H1 (cell line): ENCODE measurements at regions not wholly inside any gene's neighbourhood (a gene's known extent, or its start where the extent isn't known, plus 50 kb on each side); places are given as distances from the start of the nearest gene placed in this dataset.

ENCODE experiments used
- CTCF ChIA-PET: fragments of 300-600 bp; sonication (Branson Sonifier 250); formaldehyde crosslinking; loops from one replicate; lab custom pipeline; 2021; ENCODE audit not compliant: partially characterized antibody; lab: Charles Lee
- POLR2A ChIA-PET: fragments of 300-600 bp; sonication (Branson Sonifier 250); formaldehyde crosslinking; loops from one replicate; lab custom pipeline; 2021; ENCODE audit warnings: inconsistent platforms; ENCODE audit not compliant: partially characterized antibody; lab: Charles Lee
- DNase-seq, 2 experiments: peaks; one replicate each; pipeline versions ENCODE4 v3.0.0 to v3.0.0-alpha.2; 2010 to 2022; ENCODE audit warnings: low spot score in 2 of 2, low read depth in 1 of 2, mixed read lengths in 1 of 2
- FAIRE-seq: peaks from 2 replicates; lab custom pipeline; 2011; peaks lifted over from hg19 to GRCh38; lab: Jason Lieb, UNC
- H2AFZ ChIP-seq: 2 replicates; pipeline ENCODE4 v1.8.1; 2012; ENCODE audit warnings: low read length, inconsistent platforms
- H2AK5ac ChIP-seq: 2 replicates; pipeline ENCODE4 v1.6.1; 2013; ENCODE audit warnings: low read depth, low read length
- H2BK120ac ChIP-seq: replicated peaks from 2 replicates; pipeline ENCODE3; 2013; ENCODE audit warnings: low read depth, low read length, inconsistent platforms
- H2BK12ac ChIP-seq: 2 replicates; pipeline ENCODE4 v1.6.1; 2013; ENCODE audit warnings: low read depth, low read length
- H2BK15ac ChIP-seq: 2 replicates; pipeline ENCODE4 v1.6.1; 2013; ENCODE audit warnings: low read length
- H2BK20ac ChIP-seq: 2 replicates; pipeline ENCODE4 v1.6.1; 2013; ENCODE audit warnings: low read length
- H2BK5ac ChIP-seq: 2 replicates; pipeline ENCODE4 v1.6.1; 2013; ENCODE audit warnings: low read depth, low read length
- H3K14ac ChIP-seq: 2 replicates; pipeline ENCODE4 v1.6.1; 2013; ENCODE audit warnings: inconsistent platforms; ENCODE audit not compliant: insufficient read length
- H3K18ac ChIP-seq: 2 replicates; pipeline ENCODE4 v1.6.1; 2013; ENCODE audit warnings: low read length; ENCODE audit errors: extremely low read depth
- H3K23ac ChIP-seq: 2 replicates; pipeline ENCODE4 v1.6.1; 2013; ENCODE audit warnings: inconsistent platforms; ENCODE audit not compliant: insufficient read length
- H3K23me2 ChIP-seq: 2 replicates; pipeline ENCODE4 v1.6.1; 2013; ENCODE audit warnings: low read depth, low read length
- H3K27ac ChIP-seq: 2 replicates; pipeline ENCODE4 v1.6.1; 2011; ENCODE audit warnings: low read depth, low read length, inconsistent platforms
- H3K27me3 ChIP-seq, 4 experiments: replicated peaks in 1 of 4; 1 replicate in 1 of 4; 2 replicates in 3 of 4; pipeline versions ENCODE4 v1.6.1 to v1.8.1; 2011 to 2013; ENCODE audit warnings: low read length in 3 of 4, mild to moderate bottlenecking in 3 of 4, inconsistent platforms in 2 of 4, mixed read lengths in 2 of 4, moderate library complexity in 1 of 4; ENCODE audit not compliant: control insufficient read depth in 3 of 4, insufficient read depth in 3 of 4; ENCODE audit errors: extremely low read depth in 1 of 4
- H3K36me3 ChIP-seq, 4 experiments: 2 replicates each; pipeline versions ENCODE4 v1.6.1 to v1.8.1; 2011 to 2013; ENCODE audit warnings: mild to moderate bottlenecking in 4 of 4, low read length in 3 of 4, moderate library complexity in 2 of 4, control low read depth in 1 of 4, inconsistent platforms in 1 of 4; ENCODE audit not compliant: insufficient read depth in 4 of 4, control insufficient read depth in 2 of 4
- H3K4ac ChIP-seq: replicated peaks from 2 replicates; pipeline ENCODE3; 2013; ENCODE audit warnings: low read length, low read depth, mixed read lengths, inconsistent platforms; ENCODE audit not compliant: insufficient read length
- H3K4me1 ChIP-seq, 4 experiments: replicated peaks in 1 of 4; 1 replicate in 1 of 4; 2 replicates in 3 of 4; pipeline versions ENCODE4 v1.6.1 to v1.8.1; 2011 to 2013; ENCODE audit warnings: low read length in 3 of 4, inconsistent platforms in 2 of 4, mixed read lengths in 1 of 4; ENCODE audit not compliant: insufficient read depth in 4 of 4, control insufficient read depth in 3 of 4
- H3K4me2 ChIP-seq, 2 experiments: 2 replicates each; pipeline versions ENCODE4 v1.6.1 to v1.8.1; 2011 to 2013; ENCODE audit warnings: low read depth in 2 of 2, low read length in 2 of 2, control low read depth in 1 of 2, inconsistent platforms in 1 of 2, mild to moderate bottlenecking in 1 of 2; ENCODE audit not compliant: insufficient read depth in 1 of 2
- H3K4me3 ChIP-seq, 4 experiments: fragments of 200-600, 300-600 bp in 1 of 4; sonication (generic), shearing (Covaris generic), sonication (Bioruptor Twin) in 1 of 4; 2 replicates each; pipeline versions ENCODE4 v1.5.1 to v1.8.1; 2011 to 2016; ENCODE audit warnings: low read length in 4 of 4, low read depth in 3 of 4, control low read depth in 2 of 4, inconsistent platforms in 2 of 4, mild to moderate bottlenecking in 2 of 4, mixed read lengths in 1 of 4, moderate library complexity in 1 of 4; ENCODE audit not compliant: insufficient read depth in 2 of 4; ENCODE audit errors: extremely low read depth in 1 of 4
- H3K56ac ChIP-seq: replicated peaks from 2 replicates; pipeline ENCODE3; 2013; ENCODE audit warnings: low read depth, mild to moderate bottlenecking, mixed read lengths, low read length, inconsistent platforms; ENCODE audit not compliant: insufficient read length
- H3K79me1 ChIP-seq: 2 replicates; pipeline ENCODE4 v1.6.1; 2013; ENCODE audit warnings: low read depth, low read length, control low read depth
- H3K79me2 ChIP-seq, 2 experiments: 2 replicates each; pipeline versions ENCODE4 v1.6.1 to v1.8.1; 2012 to 2013; ENCODE audit warnings: low read length in 2 of 2, mild to moderate bottlenecking in 2 of 2, inconsistent platforms in 1 of 2; ENCODE audit not compliant: insufficient read depth in 2 of 2, control insufficient read depth in 1 of 2
- H3K9ac ChIP-seq, 4 experiments: replicated peaks in 1 of 4; 1 replicate in 1 of 4; 2 replicates in 3 of 4; pipeline versions ENCODE4 v1.6.1 to v1.8.1; 2011 to 2013; ENCODE audit warnings: low read depth in 3 of 4, low read length in 3 of 4, control low read depth in 2 of 4, mild to moderate bottlenecking in 2 of 4, moderate library complexity in 2 of 4, inconsistent platforms in 1 of 4; ENCODE audit errors: extremely low read depth in 1 of 4
- H3K9me3 ChIP-seq, 2 experiments: 2 replicates each; pipeline versions ENCODE4 v1.6.1 to v1.8.1; 2012 to 2013; ENCODE audit warnings: mild to moderate bottlenecking in 2 of 2, moderate library complexity in 2 of 2, control low read depth in 1 of 2, inconsistent platforms in 1 of 2, low read depth in 1 of 2, low read length in 1 of 2, mixed read lengths in 1 of 2; ENCODE audit not compliant: insufficient read depth in 2 of 2
- H4K20me1 ChIP-seq, 2 experiments: replicated peaks in 1 of 2; 2 replicates each; pipeline versions ENCODE3 to v1.8.1; 2011 to 2013; ENCODE audit warnings: inconsistent platforms in 2 of 2, low read length in 2 of 2, mild to moderate bottlenecking in 1 of 2; ENCODE audit not compliant: insufficient read depth in 2 of 2, control insufficient read depth in 1 of 2
- H4K5ac ChIP-seq: 2 replicates; pipeline ENCODE4 v1.6.1; 2013; ENCODE audit warnings: low read length, low read depth, mixed read lengths, inconsistent platforms; ENCODE audit not compliant: insufficient read length
- H4K8ac ChIP-seq: 2 replicates; pipeline ENCODE4 v1.8.0; 2013; ENCODE audit warnings: mild to moderate bottlenecking, moderate library complexity, low read length, inconsistent platforms; ENCODE audit not compliant: insufficient read depth; ENCODE audit errors: extremely low read depth
- H4K91ac ChIP-seq: replicated peaks from 2 replicates; pipeline ENCODE3; 2013; ENCODE audit warnings: low read length, mixed read lengths, inconsistent platforms; ENCODE audit not compliant: insufficient read length
- CBX8 ChIP-seq: fragments of 300-800, 300-1000 bp; sonication (generic); IDR thresholded peaks from 2 replicates; pipeline ENCODE4 v1.7.1; 2016; ENCODE audit warnings: low read depth, low read length, borderline replicate concordance
- CHD2 ChIP-seq: IDR thresholded peaks from 2 replicates; pipeline ENCODE4 v1.6.1; 2012; ENCODE audit warnings: low read length, improper control_type of control experiment
- CTBP2 ChIP-seq: IDR thresholded peaks from 2 replicates; pipeline ENCODE4 v1.7.0; 2011; ENCODE audit warnings: borderline replicate concordance, mild to moderate bottlenecking, moderate library complexity, mixed read lengths, low read length; ENCODE audit not compliant: insufficient read depth, insufficient read length
- EP300 ChIP-seq, 2 experiments: IDR thresholded peaks; 1 replicate in 1 of 2; 2 replicates in 1 of 2; pipeline ENCODE4 v1.6.1; 2011 to 2012; ENCODE audit warnings: low read depth in 2 of 2, low read length in 2 of 2, mild to moderate bottlenecking in 2 of 2, borderline replicate concordance in 1 of 2, inconsistent platforms in 1 of 2, moderate library complexity in 1 of 2
- GTF2F1 ChIP-seq: IDR thresholded peaks from 2 replicates; pipeline ENCODE4 v1.6.1; 2012; ENCODE audit warnings: low read depth, low read length, improper control_type of control experiment, borderline replicate concordance
- JUN ChIP-seq: IDR thresholded peaks from 2 replicates; pipeline ENCODE4 v1.6.1; 2011; ENCODE audit warnings: low read depth, mild to moderate bottlenecking, improper control_type of control experiment, low read length
- KDM4A ChIP-seq: IDR thresholded peaks from one replicate; pipeline ENCODE4 v1.7.1; 2012; ENCODE audit warnings: low read depth, mild to moderate bottlenecking, moderate library complexity, low read length, inconsistent platforms; ENCODE audit not compliant: severe bottlenecking
- KDM5A ChIP-seq: fragments of 200-600 bp; IDR thresholded peaks from 2 replicates; pipeline ENCODE4 v1.7.1; 2012; ENCODE audit warnings: mild to moderate bottlenecking, low read length, inconsistent platforms, mixed read lengths
- PHF8 ChIP-seq: fragments of 200-600 bp; sonication (generic); conservative IDR thresholded peaks from 2 replicates; pipeline ENCODE4 v1.7.1; 2012; ENCODE audit warnings: low read depth, mild to moderate bottlenecking, inconsistent platforms, low read length, moderate library complexity
- POLR2AphosphoS5 ChIP-seq: IDR thresholded peaks from 2 replicates; pipeline ENCODE4 v1.6.1; 2011; ENCODE audit warnings: low read depth, low read length
- SAP30 ChIP-seq: fragments of 300-600 bp; sonication (generic); IDR thresholded peaks from 2 replicates; pipeline ENCODE4 v1.7.1; 2012; ENCODE audit warnings: low read length, moderate library complexity, mild to moderate bottlenecking, inconsistent platforms; ENCODE audit not compliant: insufficient read depth, insufficient replicate concordance
- SP2 ChIP-seq: IDR thresholded peaks from 2 replicates; pipeline ENCODE4 v1.6.1; 2012; ENCODE audit warnings: mild to moderate bottlenecking, low read length, inconsistent platforms
- YY1 ChIP-seq: IDR thresholded peaks from 2 replicates; pipeline ENCODE4 v1.6.1; 2011; ENCODE audit warnings: low read depth, mild to moderate bottlenecking, low read length
- WGBS, 2 experiments: shearing (Covaris generic) in 1 of 2; methylation state at CpG; one replicate each; pipeline versions ENCODE4 v1.1.6 to v1.1.7; 2013 to 2015; ENCODE audit warnings: low lambda C conversion rate in 2 of 2, mixed read lengths in 2 of 2, inconsistent platforms in 1 of 2, low coverage in 1 of 2, missing lambda C conversion rate in 1 of 2; ENCODE audit not compliant: insufficient replicate concordance in 2 of 2, insufficient coverage in 1 of 2, insufficient read length in 1 of 2; ENCODE audit errors: extremely low coverage in 1 of 2, missing lambda C conversion rate in 1 of 2; 5-methylcytosine and 5-hydroxymethylcytosine counted together
- TF ChIP-seq, protein P1 (sequence below): IDR thresholded peaks from 2 replicates; pipeline ENCODE4 v1.6.1; 2011; ENCODE audit warnings: low read depth, mild to moderate bottlenecking, low read length; ENCODE audit not compliant: insufficient read depth

DNA sequence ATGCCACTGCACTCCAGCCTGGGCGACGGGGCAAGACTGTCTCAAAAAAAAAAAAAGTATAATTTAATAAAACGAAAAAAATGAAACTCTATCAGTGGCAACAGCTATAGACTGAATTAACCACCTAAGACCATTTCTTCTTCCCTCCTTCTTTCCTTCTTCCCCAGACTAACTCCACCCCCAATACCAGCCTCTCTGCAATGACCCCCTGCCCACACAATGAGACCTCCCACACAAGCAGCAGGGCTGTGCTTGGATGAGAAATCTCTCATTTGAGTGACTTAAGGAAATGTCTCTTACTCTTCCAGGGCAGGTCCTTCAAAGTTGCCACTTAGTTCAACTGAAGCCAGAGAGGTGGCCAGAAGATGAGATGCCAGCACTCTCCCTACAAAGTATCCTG lies 94.5 kb upstream of the SYT6 start:
- Histone ChIP-seq H3K4ac (no peak overlapping the region), H3K23me2 (no peaks in the 10 kb centered on the region; the same call in 1 of the 2 replicates), H3K14ac (no peak overlapping the region), H3K4me3 (no peak overlapping the region), H3K18ac (no peak overlapping the region), H2BK20ac (no peak overlapping the region), H2BK5ac (no peak overlapping the region), H3K4me2 (no peak overlapping the region), H3K9ac (no peak overlapping the region), H3K27me3 (peaks cover 0 to 2% (median 0%) of the 10 kb centered on the region in 4 experiments; a peak in 1 of 7 replicates), H3K79me1 (no peaks in the 10 kb centered on the region), H3K79me2 (no peaks in the 10 kb centered on the region), H3K36me3 (no peaks in the 10 kb centered on the region), H3K27ac (no peak overlapping the region), H4K5ac (no peak overlapping the region), H3K4me1 (no peaks in the 10 kb centered on the region; a peak in 1 of 7 replicates), H3K56ac (no peak overlapping the region), H2AFZ (no peak overlapping the region), H3K23ac (no peak overlapping the region), H3K9me3 (no peaks in the 10 kb centered on the region), H2BK12ac (no peak overlapping the region), H4K8ac (no peak overlapping the region), H4K91ac (no peak overlapping the region), H4K20me1 (no peaks in the 10 kb centered on the region), H2AK5ac (no peak overlapping the region), H2BK120ac (no peak overlapping the region), H2BK15ac (no peak overlapping the region)
- WGBS, 2 experiments = 88% methylated on average over 3 of the region's 3 CpGs; no CpG with 5 or more reads in 1 of the 2 experiments
- DNase-seq (no peak), FAIRE-seq (no peak)
- POLR2A ChIA-PET = no interaction called here
- CTCF ChIA-PET = interaction anchor here (0.6 to 2.0 kb wide), 6 partner anchors 34 to 432 kb away, joined by 3 to 7 read pairs (median 4); partner anchors contain the start of gene OLFML3
- no peak for TF ChIP-seq SAP30
- TF ChIP-seq, protein P1, sequence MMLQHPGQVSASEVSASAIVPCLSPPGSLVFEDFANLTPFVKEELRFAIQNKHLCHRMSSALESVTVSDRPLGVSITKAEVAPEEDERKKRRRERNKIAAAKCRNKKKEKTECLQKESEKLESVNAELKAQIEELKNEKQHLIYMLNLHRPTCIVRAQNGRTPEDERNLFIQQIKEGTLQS = no peak
- no peak for TF ChIP-seq PHF8
- no peak for TF ChIP-seq CBX8
- no peak for TF ChIP-seq CTBP2
- TF ChIP-seq JUN = no peak
- no peak for TF ChIP-seq KDM5A
- no peak for TF ChIP-seq EP300 (IDR thresholded peaks at IDR 0.05; ENCODE audit: borderline replicate concordance in 1 of 2, low read depth in 2 of 2, low read length in 2 of 2)
- no peak for TF ChIP-seq YY1
- TF ChIP-seq POLR2AphosphoS5 = no peak
- no peak for TF ChIP-seq KDM4A
- no peak for TF ChIP-seq GTF2F1
- no peak for TF ChIP-seq CHD2
- no peak for TF ChIP-seq SP2
